ENCODE measurements at regions not wholly inside any gene's neighbourhood (a gene's known extent, or its start where the extent isn't known, plus 50 kb on each side); places are given as distances from the start of the nearest gene placed in this dataset.

DNA sequence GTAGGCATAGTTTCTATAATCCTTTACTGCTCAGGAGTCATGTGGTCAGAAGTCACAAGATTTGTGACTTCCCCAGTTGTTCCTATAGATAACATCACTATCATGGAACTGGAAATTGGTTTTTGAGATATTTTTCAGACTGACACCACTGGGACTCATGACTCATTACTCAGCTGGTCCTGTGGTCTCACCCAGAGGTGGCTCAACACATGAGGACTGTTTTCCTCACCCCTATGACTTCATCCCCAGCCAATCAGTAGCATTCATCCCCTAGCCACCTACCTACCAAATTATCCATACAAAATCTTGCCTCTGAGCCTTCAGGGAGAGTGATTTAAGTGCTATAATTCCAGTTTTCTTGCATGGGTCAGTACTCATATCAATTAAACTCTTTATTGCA, 1217.7 kb downstream of the EPHA7 start:
- Mint-ChIP-seq H3K9me3 (ENCODE audit: unreplicated experiment) (no peaks in the 10 kb centered on the region), H3K4me1 (ENCODE audit: low read depth, unreplicated experiment) (no peaks in the 10 kb centered on the region), H3K27ac (ENCODE audit: unreplicated experiment) (no peak overlapping the region), H3K36me3 (ENCODE audit: insufficient read depth, unreplicated experiment) (no peaks in the 10 kb centered on the region), H3K27me3 (ENCODE audit: insufficient read depth, unreplicated experiment) (no peaks in the 10 kb centered on the region), H3K4me3 (ENCODE audit: unreplicated experiment) (no peak overlapping the region)
- H3K4me1 ChIP-seq: no peaks in the 10 kb centered on the region
- no peaks in the 10 kb centered on the region for H3K9me3 ChIP-seq
- ChIA-PET POLR2A (no interaction called here), CTCF (no interaction called here)
- no TSS peak for BruUV-seq (replicated peaks)
- no peak overlapping the region for H3K4me3 ChIP-seq (ENCODE audit: low read depth, low read length)
- H3K27me3 ChIP-seq (replicated peaks; ENCODE audit: control insufficient read depth, insufficient read depth, low read length): no peaks in the 10 kb centered on the region
- no peaks in the 10 kb centered on the region for H3K36me3 ChIP-seq (ENCODE audit: control insufficient read depth, insufficient read depth, low read length)
- TF ChIP-seq, protein P1, sequence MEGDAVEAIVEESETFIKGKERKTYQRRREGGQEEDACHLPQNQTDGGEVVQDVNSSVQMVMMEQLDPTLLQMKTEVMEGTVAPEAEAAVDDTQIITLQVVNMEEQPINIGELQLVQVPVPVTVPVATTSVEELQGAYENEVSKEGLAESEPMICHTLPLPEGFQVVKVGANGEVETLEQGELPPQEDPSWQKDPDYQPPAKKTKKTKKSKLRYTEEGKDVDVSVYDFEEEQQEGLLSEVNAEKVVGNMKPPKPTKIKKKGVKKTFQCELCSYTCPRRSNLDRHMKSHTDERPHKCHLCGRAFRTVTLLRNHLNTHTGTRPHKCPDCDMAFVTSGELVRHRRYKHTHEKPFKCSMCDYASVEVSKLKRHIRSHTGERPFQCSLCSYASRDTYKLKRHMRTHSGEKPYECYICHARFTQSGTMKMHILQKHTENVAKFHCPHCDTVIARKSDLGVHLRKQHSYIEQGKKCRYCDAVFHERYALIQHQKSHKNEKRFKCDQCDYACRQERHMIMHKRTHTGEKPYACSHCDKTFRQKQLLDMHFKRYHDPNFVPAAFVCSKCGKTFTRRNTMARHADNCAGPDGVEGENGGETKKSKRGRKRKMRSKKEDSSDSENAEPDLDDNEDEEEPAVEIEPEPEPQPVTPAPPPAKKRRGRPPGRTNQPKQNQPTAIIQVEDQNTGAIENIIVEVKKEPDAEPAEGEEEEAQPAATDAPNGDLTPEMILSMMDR (IDR thresholded peaks at IDR 0.05; ENCODE audit: insufficient read depth in 1 of 2, low read depth in 1 of 2, low read length in 1 of 2, severe bottlenecking in 1 of 2, unreplicated experiment in 1 of 2): no peak
- no peak for DNase-seq
- intact Hi-C loops (cut with micrococcal nuclease; ENCODE audit: unreplicated experiment): no loop called here

DNA sequence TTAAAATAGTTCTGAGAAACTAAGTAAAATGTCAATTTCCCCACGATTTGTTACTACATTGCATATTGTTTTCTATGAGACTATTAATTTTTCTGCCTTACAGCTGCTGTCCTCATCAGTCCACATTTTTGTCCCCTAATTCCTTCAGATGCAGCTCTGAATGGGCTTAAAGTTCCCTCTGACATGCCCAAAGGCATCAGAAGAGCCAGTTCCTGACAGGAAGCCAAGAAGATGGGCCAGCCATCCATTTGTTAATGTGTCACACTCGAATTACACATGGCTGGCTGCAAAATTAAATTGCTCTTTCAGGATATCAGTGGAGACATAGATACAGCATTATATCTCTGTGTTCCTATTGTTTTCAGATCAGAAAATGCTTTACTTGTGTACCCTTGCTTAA, 1223.0 kb downstream of the EPHA7 start:
- TF ChIP-seq, protein P1 (IDR thresholded peaks at IDR 0.05; ENCODE audit: insufficient read depth in 1 of 2, low read depth in 1 of 2, low read length in 1 of 2, severe bottlenecking in 1 of 2, unreplicated experiment in 1 of 2): no peak
- BruUV-seq (replicated peaks): no TSS peak
- DNase-seq: no peak
- no peaks in the 10 kb centered on the region for H3K36me3 Mint-ChIP-seq (ENCODE audit: insufficient read depth, unreplicated experiment)
- no peaks in the 10 kb centered on the region for H3K4me1 Mint-ChIP-seq (ENCODE audit: low read depth, unreplicated experiment)
- no peaks in the 10 kb centered on the region for H3K27me3 Mint-ChIP-seq (ENCODE audit: insufficient read depth, unreplicated experiment)
- Histone ChIP-seq H3K27me3 (replicated peaks; ENCODE audit: control insufficient read depth, insufficient read depth, low read length) (no peaks in the 10 kb centered on the region), H3K9me3 (no peaks in the 10 kb centered on the region), H3K36me3 (ENCODE audit: control insufficient read depth, insufficient read depth, low read length) (no peaks in the 10 kb centered on the region), H3K4me1 (no peaks in the 10 kb centered on the region), H3K4me3 (ENCODE audit: low read depth, low read length) (no peak overlapping the region)
- H3K27ac Mint-ChIP-seq (ENCODE audit: unreplicated experiment): no peak overlapping the region
- H3K9me3 Mint-ChIP-seq (ENCODE audit: unreplicated experiment): no peaks in the 10 kb centered on the region
- ChIA-PET POLR2A (no interaction called here), CTCF (no interaction called here)
- intact Hi-C loops (cut with micrococcal nuclease; ENCODE audit: unreplicated experiment): loop anchor here (2.0 kb wide), 1 partner anchor 70 kb away; no protein-coding TSS in a partner anchor
- H3K4me3 Mint-ChIP-seq (ENCODE audit: unreplicated experiment): no peak overlapping the region

DNA sequence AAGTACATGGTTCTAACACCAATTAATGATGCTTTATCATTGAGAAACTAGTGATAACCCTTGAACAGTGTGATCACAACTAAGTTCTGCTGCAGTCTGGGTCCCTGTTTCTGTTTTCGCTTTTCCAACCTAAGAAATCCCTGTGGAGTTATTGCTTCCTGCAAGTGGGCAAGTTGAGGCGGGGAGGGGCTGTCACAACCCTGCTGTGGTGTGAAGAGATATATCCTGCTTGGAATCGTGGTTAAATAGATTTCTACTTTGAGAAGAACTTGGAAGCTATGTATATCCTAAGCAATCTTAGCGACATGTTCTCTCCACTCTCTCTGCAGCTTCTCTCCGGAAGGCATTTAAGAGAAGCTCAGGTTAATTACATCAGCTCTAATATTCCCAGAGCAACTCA, 1223.6 kb downstream of the EPHA7 start:
- no TSS peak for BruUV-seq (replicated peaks)
- Mint-ChIP-seq H3K4me3 (ENCODE audit: unreplicated experiment) (no peak overlapping the region), H3K27me3 (ENCODE audit: insufficient read depth, unreplicated experiment) (no peaks in the 10 kb centered on the region), H3K4me1 (ENCODE audit: low read depth, unreplicated experiment) (no peaks in the 10 kb centered on the region), H3K27ac (ENCODE audit: unreplicated experiment) (no peak overlapping the region), H3K36me3 (ENCODE audit: insufficient read depth, unreplicated experiment) (no peaks in the 10 kb centered on the region), H3K9me3 (ENCODE audit: unreplicated experiment) (no peaks in the 10 kb centered on the region)
- H3K4me3 ChIP-seq (ENCODE audit: low read depth, low read length): no peak overlapping the region
- no peaks in the 10 kb centered on the region for H3K27me3 ChIP-seq (replicated peaks; ENCODE audit: control insufficient read depth, insufficient read depth, low read length)
- H3K4me1 ChIP-seq: no peaks in the 10 kb centered on the region
- ChIA-PET POLR2A (no interaction called here), CTCF (no interaction called here)
- TF ChIP-seq, protein P1 (IDR thresholded peaks at IDR 0.05; ENCODE audit: insufficient read depth in 1 of 2, low read depth in 1 of 2, low read length in 1 of 2, severe bottlenecking in 1 of 2, unreplicated experiment in 1 of 2): no peak
- H3K36me3 ChIP-seq (ENCODE audit: control insufficient read depth, insufficient read depth, low read length): no peaks in the 10 kb centered on the region
- no peaks in the 10 kb centered on the region for H3K9me3 ChIP-seq
- no peak for DNase-seq
- intact Hi-C loops (cut with micrococcal nuclease; ENCODE audit: unreplicated experiment): loop anchor here (2.0 kb wide), 1 partner anchor 69 kb away; no protein-coding TSS in a partner anchor

All from Caco-2 (cell line).